ENCODE measurements at regions not wholly inside any gene's neighbourhood (a gene's known extent, or its start where the extent isn't known, plus 50 kb on each side); places are given as distances from the start of the nearest gene placed in this dataset.

- no peaks in the 10 kb centered on the region for H3K79me2 ChIP-seq (ENCODE audit: control insufficient read depth, insufficient read depth, low read length)
- no peaks in the 10 kb centered on the region for H3K9me3 ChIP-seq (ENCODE audit: control insufficient read depth, low read depth, low read length)
- no peak overlapping the region for H3K4me3 ChIP-seq (ENCODE audit: control insufficient read depth in 2 of 3, extremely low read depth in 1 of 3, insufficient read depth in 2 of 3, low read depth in 1 of 3, low read length in 3 of 3)
- TF ChIP-seq CTCF (optimal IDR thresholded peaks at IDR 0.05 in 1 of 3, IDR thresholded peaks at IDR 0.05 in 1 of 3, conservative IDR thresholded peaks at IDR 0.05 in 1 of 3; ENCODE audit: extremely low read depth in 1 of 3, insufficient read depth in 2 of 3, low read length in 3 of 3) (no peak), EZH2 (IDR thresholded peaks at IDR 0.05; ENCODE audit: low read length) (no peak)
- H3K9ac ChIP-seq (ENCODE audit: control insufficient read depth, extremely low read depth, insufficient read depth, low read length), result no peak overlapping the region
- H4K20me1 ChIP-seq (ENCODE audit: control insufficient read depth, extremely low read depth, insufficient read depth, low read length), result no peaks in the 10 kb centered on the region
- H3K4me1 ChIP-seq (ENCODE audit: control insufficient read depth, extremely low read depth, insufficient read depth, low read length), result peaks cover 1% of the 10 kb centered on the region
- dilution Hi-C loops (cut with MboI; ENCODE audit: extremely low pct_ligation_motif_present, low sequenced_read_pairs), result no loop called here
- FAIRE-seq (no peak), DNase-seq (ENCODE audit: low read depth, low spot score) (no peak)
- H3K27me3 ChIP-seq (ENCODE audit: control insufficient read depth, extremely low read depth, insufficient read depth, low read length), result no peaks in the 10 kb centered on the region
- no peaks in the 10 kb centered on the region for H3K9me1 ChIP-seq (ENCODE audit: control insufficient read depth, extremely low read depth, insufficient read depth, low read length)
- H3K4me2 ChIP-seq (ENCODE audit: control insufficient read depth, extremely low read depth, insufficient read depth, low read depth, low read length), result no peak overlapping the region
- no peaks in the 10 kb centered on the region for H3K36me3 ChIP-seq (ENCODE audit: control insufficient read depth in 2 of 2, extremely low read depth in 1 of 2, insufficient read depth in 2 of 2, low read length in 2 of 2)
- H2AFZ ChIP-seq (ENCODE audit: control insufficient read depth, low read length), result no peak overlapping the region
- H3K27ac ChIP-seq (ENCODE audit: control insufficient read depth, insufficient read depth, low read length), result no peak overlapping the region
Measured at GRCh38 chr13:99650410-99650809, 149.1 kb downstream of the TM9SF2 start.

DNA sequence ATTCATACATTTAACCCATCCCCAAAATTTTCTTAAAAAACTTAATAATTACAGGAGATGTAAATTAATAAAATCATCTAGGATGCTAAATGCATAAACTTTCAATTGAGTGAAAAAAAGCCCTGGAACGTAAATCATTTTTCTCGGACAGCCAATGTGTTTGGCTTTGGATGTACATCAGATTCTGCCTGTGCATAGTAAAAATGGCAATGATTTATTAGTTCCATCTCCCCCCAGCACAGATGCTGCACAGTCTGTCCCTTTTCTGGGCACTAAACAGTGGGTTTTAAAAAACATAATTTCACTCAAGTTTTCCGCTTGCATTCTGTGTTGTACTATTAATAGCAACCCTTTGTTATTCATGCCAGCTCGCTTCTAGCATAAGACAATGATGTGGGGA lies 147.7 kb downstream of the TM9SF2 start:
- FAIRE-seq (no peak), DNase-seq (ENCODE audit: low read depth, low spot score) (no peak)
- Histone ChIP-seq H3K27me3 (ENCODE audit: control insufficient read depth, extremely low read depth, insufficient read depth, low read length) (no peaks in the 10 kb centered on the region), H3K9me3 (ENCODE audit: control insufficient read depth, low read depth, low read length) (no peaks in the 10 kb centered on the region), H3K4me3 (ENCODE audit: control insufficient read depth in 2 of 3, extremely low read depth in 1 of 3, insufficient read depth in 2 of 3, low read depth in 1 of 3, low read length in 3 of 3) (no peak overlapping the region), H3K27ac (ENCODE audit: control insufficient read depth, insufficient read depth, low read length) (no peak overlapping the region), H3K9me1 (ENCODE audit: control insufficient read depth, extremely low read depth, insufficient read depth, low read length) (no peaks in the 10 kb centered on the region), H3K4me1 (ENCODE audit: control insufficient read depth, extremely low read depth, insufficient read depth, low read length) (no peaks in the 10 kb centered on the region), H3K9ac (ENCODE audit: control insufficient read depth, extremely low read depth, insufficient read depth, low read length) (no peak overlapping the region), H3K4me2 (ENCODE audit: control insufficient read depth, extremely low read depth, insufficient read depth, low read depth, low read length) (no peak overlapping the region), H3K79me2 (ENCODE audit: control insufficient read depth, insufficient read depth, low read length) (no peaks in the 10 kb centered on the region), H4K20me1 (ENCODE audit: control insufficient read depth, extremely low read depth, insufficient read depth, low read length) (no peaks in the 10 kb centered on the region), H3K36me3 (ENCODE audit: control insufficient read depth in 2 of 2, extremely low read depth in 1 of 2, insufficient read depth in 2 of 2, low read length in 2 of 2) (no peaks in the 10 kb centered on the region), H2AFZ (ENCODE audit: control insufficient read depth, low read length) (no peak overlapping the region)
- no peak for TF ChIP-seq EZH2 (IDR thresholded peaks at IDR 0.05; ENCODE audit: low read length)
- TF ChIP-seq CTCF (optimal IDR thresholded peaks at IDR 0.05 in 1 of 3, IDR thresholded peaks at IDR 0.05 in 1 of 3, conservative IDR thresholded peaks at IDR 0.05 in 1 of 3; ENCODE audit: extremely low read depth in 1 of 3, insufficient read depth in 2 of 3, low read length in 3 of 3), result no peak
- dilution Hi-C loops (cut with MboI; ENCODE audit: extremely low pct_ligation_motif_present, low sequenced_read_pairs), result no loop called here
